RPMI8226 (cell line): ENCODE measurements at regions not wholly inside any gene's neighbourhood (a gene's known extent, or its start where the extent isn't known, plus 50 kb on each side); places are given as distances from the start of the nearest gene placed in this dataset.

Source experiments
- DNase-seq: peaks from one replicate; pipeline ENCODE4 v3.0.0-alpha.2; 2015

DNA sequence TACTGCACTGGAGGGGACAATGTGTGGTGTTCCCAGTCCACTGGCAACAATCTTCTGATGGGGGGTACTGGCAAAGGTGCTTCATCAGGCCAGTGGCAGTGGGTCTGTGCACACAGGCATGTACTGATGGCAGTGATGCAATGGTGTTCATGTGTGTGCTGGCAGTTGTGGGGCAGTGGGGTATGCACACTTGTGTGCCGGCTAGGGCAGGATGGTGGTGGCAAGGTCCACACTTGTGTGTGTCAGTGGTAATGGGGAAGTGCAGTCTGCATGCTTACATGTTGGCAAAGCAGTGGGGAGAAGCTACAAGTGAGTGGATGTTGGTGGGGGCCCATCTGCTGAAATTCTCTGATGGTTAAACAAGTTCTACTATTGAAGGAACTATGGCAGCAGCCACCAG lies 504.6 kb upstream of the ZNF462 start:
- no peak for DNase-seq

DNA sequence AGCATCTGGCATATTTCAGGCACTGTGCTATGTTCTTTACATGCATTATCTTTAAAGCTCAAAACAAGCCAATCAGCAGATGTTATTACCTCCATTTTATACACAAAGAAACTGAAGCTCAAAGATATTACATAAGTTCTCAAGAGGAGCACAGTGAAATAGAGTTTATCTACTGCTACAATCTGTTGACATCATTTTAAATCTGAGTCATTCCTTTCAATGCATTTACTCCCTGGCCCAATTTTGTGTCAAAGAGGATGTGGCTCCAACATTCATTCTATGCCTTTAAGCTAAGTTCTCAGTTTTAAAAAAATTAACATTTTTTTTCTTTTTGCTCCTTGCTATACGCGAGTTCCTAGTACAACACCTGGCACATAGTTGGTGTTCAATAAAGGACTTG lies 486.3 kb upstream of the ZNF462 start:
- DNase-seq, result no peak

DNA sequence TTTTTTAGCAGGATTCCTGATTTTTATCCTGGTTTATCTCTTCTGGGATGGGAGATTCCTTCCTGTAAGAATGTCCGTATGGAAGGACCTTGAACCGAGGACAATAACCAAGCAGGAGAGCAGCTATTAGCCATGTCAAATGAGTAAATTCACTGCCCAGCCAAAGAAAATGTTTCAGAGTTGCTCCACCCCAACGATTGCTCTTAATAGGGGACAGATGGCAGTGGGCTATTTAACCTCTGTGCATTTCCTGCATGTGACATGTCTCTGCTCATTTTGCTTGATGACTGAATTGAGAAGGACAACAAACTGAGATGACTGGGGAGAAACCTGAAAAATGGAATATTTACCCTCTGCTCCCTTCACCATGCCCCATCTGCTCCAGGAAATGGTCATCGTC lies 479.9 kb upstream of the ZNF462 start:
- no peak for DNase-seq

DNA sequence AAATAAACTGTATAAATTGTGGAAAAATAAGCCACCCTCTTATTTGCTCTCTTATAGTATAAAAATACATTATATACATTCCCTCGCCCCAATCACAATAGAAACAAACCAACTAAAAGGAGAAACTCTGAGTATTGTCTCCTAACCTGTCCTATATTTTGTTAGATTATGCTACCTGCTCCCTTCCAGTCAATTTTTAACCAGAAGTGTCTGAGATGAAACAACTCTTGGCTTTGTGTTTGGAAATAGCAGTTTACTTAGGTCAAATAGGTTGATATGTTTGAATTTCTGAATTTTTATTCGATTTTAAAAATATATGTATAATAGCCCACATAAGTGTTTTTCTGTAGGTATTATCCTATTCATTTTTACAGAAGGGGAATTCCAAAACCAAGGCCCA lies 475.0 kb upstream of the ZNF462 start:
- DNase-seq, result no peak

GRCh38 chr9:106393226-106393625 lies 469.7 kb upstream of the ZNF462 start:
- DNase-seq, result no peak

DNA sequence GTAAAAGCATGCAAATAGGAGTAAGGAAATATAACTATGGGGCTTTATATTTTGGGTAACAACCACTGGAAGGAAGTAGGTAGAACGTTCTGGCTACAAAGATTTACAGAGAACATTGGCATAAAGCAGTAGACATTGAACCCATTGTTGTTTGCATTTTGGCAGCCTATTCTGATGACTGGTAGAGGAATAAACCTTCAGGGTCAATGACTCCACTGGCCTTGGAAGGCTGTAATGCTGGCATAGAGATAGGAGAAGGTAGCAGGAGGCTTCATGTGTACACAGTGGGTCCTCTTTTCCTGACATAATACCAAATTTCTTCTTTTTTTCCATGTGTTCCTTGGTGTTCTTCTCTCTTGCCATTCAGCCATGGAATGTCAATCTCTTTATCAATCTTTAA lies 462.8 kb upstream of the ZNF462 start:
- DNase-seq, result no peak

- DNase-seq, result no peak
Observed at GRCh38 chr9:106400950-106401349, 462.0 kb upstream of the ZNF462 start.

DNA sequence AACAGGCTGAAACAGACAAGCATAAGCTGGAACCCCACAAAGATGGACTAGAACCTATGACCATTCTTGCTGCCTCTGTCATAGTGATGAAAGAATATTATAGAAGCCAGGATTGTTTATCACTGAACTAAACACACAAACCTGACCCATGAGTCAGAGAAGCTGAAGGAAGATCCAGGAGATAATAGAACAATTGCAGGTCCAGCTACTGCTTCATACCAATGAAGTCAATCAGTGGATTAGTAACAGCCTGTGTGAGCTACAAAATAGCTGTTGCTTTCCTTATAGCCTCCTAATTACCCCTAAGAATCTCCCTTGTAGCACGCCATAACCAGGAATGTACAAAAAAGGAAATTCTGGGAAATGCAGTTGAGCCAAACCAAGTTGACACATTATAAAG lies 459.9 kb upstream of the ZNF462 start:
- DNase-seq, result no peak

DNA sequence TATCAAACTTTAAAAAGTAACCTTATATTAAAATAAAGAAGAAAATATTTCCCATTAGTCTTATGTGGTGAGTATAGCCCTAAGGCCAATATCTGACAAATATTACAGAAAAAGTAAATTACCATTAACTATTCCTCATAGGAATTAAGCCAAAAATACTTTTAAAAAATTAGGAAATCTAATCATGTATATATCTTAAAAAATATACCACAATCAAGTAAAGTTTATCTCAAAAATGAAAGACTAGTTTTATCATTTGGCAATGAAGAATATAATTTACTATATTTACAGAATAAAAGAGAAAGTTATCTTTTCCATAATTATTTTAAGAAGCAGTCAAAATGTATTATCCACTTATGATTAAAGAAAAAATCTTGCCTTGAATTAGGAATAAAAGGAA lies 458.8 kb upstream of the ZNF462 start:
- DNase-seq, result no peak

DNA sequence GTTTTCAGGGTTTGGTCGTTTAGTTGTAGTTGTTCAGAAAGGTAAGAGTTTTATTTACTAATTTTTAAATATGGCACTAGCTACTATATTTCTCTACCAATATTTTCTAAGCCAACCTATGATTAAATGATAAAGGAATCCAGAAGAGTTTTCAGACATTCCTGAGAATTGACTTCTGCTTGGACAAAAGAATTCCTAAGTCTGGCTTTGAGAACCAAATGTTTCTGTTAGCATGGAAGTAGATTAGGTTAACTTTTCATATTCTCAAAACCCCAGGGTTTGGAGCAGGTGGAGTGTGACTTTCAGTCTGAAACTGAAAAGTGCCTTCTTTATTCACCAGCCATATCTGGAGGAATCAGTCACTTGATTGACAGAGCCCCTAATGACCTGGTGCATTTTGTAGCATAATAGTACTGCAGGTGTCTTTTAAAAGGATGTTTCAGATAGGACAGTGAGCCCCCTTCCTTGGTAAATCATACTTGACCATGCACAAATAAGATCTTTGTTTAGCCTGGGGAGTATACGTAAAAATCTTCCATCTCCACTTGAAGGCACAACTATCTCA lies 457.0 kb upstream of the ZNF462 start:
- no peak for DNase-seq

DNA sequence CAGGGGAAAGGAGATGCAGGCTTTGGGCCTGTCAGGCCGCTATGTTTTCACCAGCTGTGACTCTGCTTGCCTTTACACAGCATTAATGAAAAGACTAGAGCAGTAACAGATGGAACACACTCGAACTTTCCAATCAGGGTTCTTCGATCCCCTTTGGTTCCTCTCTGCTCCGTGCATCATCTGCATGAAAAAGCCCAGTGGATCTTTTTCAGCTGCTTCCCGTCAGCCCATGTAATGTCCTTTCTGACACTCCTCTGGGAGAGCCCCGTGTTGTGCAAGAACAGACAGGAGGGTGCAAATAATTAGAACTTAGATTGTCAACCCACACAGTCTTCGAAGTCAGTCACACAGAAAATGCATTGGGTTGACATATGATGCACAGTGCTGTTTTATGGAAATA lies 448.9 kb upstream of the ZNF462 start:
- no peak for DNase-seq

DNA sequence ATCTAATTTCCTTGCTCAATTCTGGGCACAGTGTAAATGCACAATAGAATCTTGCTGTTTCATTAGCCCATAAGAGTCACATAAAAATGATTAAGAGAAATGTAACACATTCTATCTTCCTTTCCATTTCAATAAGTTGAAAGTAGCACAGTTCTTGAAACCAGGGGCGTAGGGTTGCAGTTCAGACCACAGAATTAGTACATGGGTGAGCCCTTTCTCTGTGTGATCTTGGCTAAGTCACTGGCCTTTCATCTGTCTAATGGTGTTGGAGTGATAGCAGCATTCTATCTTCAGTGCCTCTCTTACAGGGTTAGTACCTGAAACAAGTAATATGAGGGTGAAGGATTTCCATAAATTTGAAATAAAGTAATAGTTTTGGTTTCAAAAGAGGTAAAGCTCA lies 445.3 kb upstream of the ZNF462 start:
- DNase-seq, result no peak

- no peak for DNase-seq
Observed at GRCh38 chr9:106419829-106420228, 443.1 kb upstream of the ZNF462 start.

- no peak for DNase-seq
Observed at GRCh38 chr9:106420511-106420944, 442.4 kb upstream of the ZNF462 start.

DNA sequence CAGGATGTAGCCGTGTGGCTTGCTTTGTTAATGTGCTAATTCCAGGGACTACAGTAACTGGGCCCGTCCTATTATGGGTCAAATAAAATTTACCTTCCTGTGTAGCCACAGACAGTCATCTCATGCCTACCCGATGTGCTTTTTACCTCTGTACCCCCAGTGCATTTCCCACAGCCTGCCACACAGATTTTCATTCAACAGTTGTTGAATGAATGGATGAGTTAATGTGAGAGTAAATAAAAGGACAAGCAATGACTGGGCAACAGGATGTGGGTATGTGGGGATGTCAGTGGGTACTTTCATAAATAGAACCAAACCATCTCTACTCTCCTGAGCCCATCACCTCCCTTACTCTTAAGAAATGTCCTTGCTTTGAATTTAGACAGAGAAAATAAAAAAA lies 441.2 kb upstream of the ZNF462 start:
- no peak for DNase-seq

- no peak for DNase-seq
Observed at GRCh38 chr9:106423575-106423974, 439.4 kb upstream of the ZNF462 start.

DNA sequence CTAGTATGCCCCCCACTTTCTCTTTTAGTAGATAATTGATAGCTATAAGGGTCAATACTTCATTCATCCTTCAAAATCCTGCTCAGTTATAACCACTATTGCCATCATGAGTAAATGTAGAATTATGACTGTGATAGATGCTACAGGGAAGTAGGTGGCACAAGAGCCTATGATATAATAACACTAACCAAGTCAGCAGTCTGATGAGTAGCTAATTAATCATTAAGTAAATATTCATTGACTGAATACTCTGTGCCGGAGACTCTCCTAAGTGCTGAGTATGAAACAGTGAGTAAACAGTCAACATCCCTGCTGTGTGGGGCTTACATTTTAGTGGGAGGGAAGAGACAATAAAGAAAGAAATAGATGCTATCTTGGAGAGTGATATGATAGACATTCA lies 430.3 kb upstream of the ZNF462 start:
- no peak for DNase-seq

GRCh38 chr9:106438928-106439327 lies 424.0 kb upstream of the ZNF462 start:
- no peak for DNase-seq

DNA sequence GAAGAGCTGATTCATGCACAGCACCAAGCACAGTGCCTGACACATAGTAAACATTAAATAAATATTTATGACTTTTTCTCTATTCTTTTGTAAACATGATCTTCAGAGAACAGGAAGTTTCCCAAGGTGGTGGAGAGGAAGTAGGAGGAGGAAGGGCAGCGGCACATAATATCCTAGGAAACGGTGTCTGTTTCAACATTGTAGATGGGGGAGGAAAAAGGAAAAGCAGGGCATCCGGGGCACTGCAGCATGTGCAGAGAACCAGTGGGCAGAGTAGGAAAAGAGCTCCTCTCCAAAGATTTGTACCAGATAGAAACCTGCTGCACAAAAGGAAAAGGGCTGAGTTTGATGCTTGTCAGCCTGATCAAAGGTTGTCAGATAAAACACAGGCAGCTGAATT lies 421.7 kb upstream of the ZNF462 start:
- no peak for DNase-seq

GRCh38 chr9:106443520-106443919 lies 419.4 kb upstream of the ZNF462 start:
- no peak for DNase-seq

- DNase-seq, result no peak
Observed at GRCh38 chr9:106445107-106445506, 417.9 kb upstream of the ZNF462 start.

DNA sequence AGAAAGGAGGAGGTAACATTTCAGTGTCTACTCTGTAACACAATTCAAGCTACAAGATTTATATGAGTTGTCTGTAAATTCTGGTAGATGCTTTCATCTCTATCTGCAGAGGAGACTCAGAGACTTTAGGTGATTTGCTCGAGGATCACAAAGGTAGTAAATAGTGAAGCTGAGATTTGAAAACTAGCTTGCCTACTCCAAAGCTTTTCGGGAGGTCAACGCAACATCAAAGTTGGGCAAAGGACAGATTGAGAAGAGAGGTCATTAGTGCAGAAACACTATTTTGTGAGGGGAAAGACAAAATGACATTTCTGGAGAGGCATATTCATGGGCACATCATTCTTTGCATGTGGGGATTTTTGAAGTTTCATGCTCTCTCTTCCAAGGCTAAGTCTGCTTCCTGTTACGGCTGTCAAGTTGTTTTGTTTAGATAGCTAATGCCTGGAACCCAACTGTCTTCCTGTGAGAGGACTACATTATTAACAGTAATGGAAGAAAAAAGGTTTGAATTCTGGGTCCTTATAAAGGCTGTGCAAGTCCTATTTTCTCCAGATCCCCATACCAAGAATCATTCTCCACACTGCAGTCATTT lies 413.5 kb upstream of the ZNF462 start:
- no peak for DNase-seq

DNA sequence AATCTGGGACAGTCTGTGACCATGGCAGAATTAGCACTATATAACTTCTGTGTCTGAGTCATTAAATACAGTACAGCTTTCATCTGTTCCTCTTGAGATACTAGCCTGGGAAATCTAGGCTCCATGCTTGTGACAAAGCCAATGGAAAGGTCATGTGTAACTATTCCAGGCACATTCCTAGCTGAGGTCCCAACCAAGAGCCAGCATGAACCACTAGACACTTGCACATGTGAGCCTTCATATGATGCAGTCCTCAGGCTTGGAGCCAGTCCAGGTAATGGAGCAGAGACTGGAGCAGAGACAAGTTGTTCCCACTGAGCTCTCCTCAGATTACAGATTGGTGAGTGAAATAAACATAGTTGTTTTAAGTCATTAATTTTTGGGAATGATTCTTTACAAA lies 412.4 kb upstream of the ZNF462 start:
- no peak for DNase-seq

DNA sequence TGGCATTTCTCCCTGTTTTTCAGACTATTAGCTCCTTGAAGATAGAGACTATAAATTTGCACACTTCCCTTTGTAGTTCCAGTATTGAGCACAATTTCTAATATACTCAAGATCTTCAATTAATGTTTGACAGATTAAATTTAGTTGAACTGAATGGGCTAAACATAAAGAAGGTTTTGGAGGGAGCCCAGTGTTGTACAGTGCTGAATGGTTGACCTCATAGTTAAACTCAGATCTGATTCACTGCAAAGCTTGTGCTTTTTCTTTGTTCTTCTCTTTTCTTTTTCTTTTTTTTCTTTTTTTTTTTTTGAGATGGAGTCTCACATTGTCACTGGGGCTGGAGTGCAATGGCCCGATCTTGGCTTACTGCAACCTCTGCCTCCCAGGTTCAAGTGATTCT lies 411.7 kb upstream of the ZNF462 start:
- no peak for DNase-seq

- no peak for DNase-seq
Observed at GRCh38 chr9:106456581-106456980, 406.4 kb upstream of the ZNF462 start.
